Dermis microvascular lymphatic vessel endothelial cell (primary cell): ENCODE measurements at regions not wholly inside any gene's neighbourhood (a gene's known extent, or its start where the extent isn't known, plus 50 kb on each side); places are given as distances from the start of the nearest gene placed in this dataset.
A peak's percentile ranks its signal among the peaks of the same experiment; 100 is the strongest.

Source experiments
- DNase-seq, 2 donors: peaks; one replicate each; pipeline versions ENCODE4 v3.0.0 to v3.0.0-alpha.2; 2010; ENCODE audit warnings: low read depth in 2 of 2

GRCh38 chr2:144242311-144242710 is 277.6 kb downstream of the ZEB2 start:
- no peak for DNase-seq

- no peak for DNase-seq
These were observed 278.1 kb downstream of the ZEB2 start for GRCh38 chr2:144241801-144242200.

GRCh38 chr2:144240656-144241339 is 279.1 kb downstream of the ZEB2 start:
- no peak for DNase-seq

GRCh38 chr2:144239726-144240125 is 280.2 kb downstream of the ZEB2 start:
- DNase-seq, result no peak

GRCh38 chr2:144239306-144239705 is 280.6 kb downstream of the ZEB2 start:
- DNase-seq, result no peak

GRCh38 chr2:144237830-144238627 is 281.9 kb downstream of the ZEB2 start:
- DNase-seq, result no peak

- no peak for DNase-seq
These were observed 282.8 kb downstream of the ZEB2 start for GRCh38 chr2:144237108-144237507.

GRCh38 chr2:144235050-144235449 is 284.9 kb downstream of the ZEB2 start:
- no peak for DNase-seq

GRCh38 chr2:144234542-144234871 is 285.4 kb downstream of the ZEB2 start:
- no peak for DNase-seq

GRCh38 chr2:144233733-144234541 is 286.0 kb downstream of the ZEB2 start:
- no peak for DNase-seq

GRCh38 chr2:144233317-144233716 is 286.6 kb downstream of the ZEB2 start:
- no peak for DNase-seq

- peak in 1 of 2 donors; percentile 4 for DNase-seq
These were observed 289.4 kb downstream of the ZEB2 start for GRCh38 chr2:144230448-144231085.

GRCh38 chr2:144230033-144230432 is 289.9 kb downstream of the ZEB2 start:
- no peak for DNase-seq

GRCh38 chr2:144229296-144229695 is 290.6 kb downstream of the ZEB2 start:
- no peak for DNase-seq

- no peak for DNase-seq
These were observed 292.4 kb downstream of the ZEB2 start for GRCh38 chr2:144227427-144228105.

- DNase-seq, result no peak
These were observed 294.8 kb downstream of the ZEB2 start for GRCh38 chr2:144225076-144225475.

- no peak for DNase-seq
These were observed 295.4 kb downstream of the ZEB2 start for GRCh38 chr2:144224472-144224871.

- no peak for DNase-seq
These were observed 299.9 kb downstream of the ZEB2 start for GRCh38 chr2:144219979-144220378.

GRCh38 chr2:144217853-144218633 is 301.9 kb downstream of the ZEB2 start:
- DNase-seq, result no peak
